ENCODE measurements at regions not wholly inside any gene's neighbourhood (a gene's known extent, or its start where the extent isn't known, plus 50 kb on each side); places are given as distances from the start of the nearest gene placed in this dataset.

- TF ChIP-seq POLR2A (IDR thresholded peaks at IDR 0.05; ENCODE audit: low read depth, low read length) (no peak), TAF1 (IDR thresholded peaks at IDR 0.05; ENCODE audit: borderline replicate concordance, low read depth, low read length) (no peak), POLR2AphosphoS5 (IDR thresholded peaks at IDR 0.05; ENCODE audit: low read depth, low read length) (no peak)
These were observed 129.6 kb upstream of the IGF1 start for GRCh38 chr12:102609996-102610395.

All from GM12892 (cell line).